NCI-H1930 (cell line): ENCODE measurements at regions not wholly inside any gene's neighbourhood (a gene's known extent, or its start where the extent isn't known, plus 50 kb on each side); places are given as distances from the start of the nearest gene placed in this dataset.

Experiments
- DNase-seq, 2 experiments: peaks; one replicate each; lab custom pipeline; 2025; lab: John Stamatoyannopoulos, UW

- no peak for DNase-seq
Measured at GRCh38 chr15:47513471-47513870, 203.8 kb upstream of the SEMA6D start.

- no peak for DNase-seq
Measured at GRCh38 chr15:47514200-47514652, 203.1 kb upstream of the SEMA6D start.

- no peak for DNase-seq
Measured at GRCh38 chr15:47516558-47516957, 200.7 kb upstream of the SEMA6D start.

GRCh38 chr15:47516972-47517371 is 200.3 kb upstream of the SEMA6D start:
- DNase-seq, result no peak

- DNase-seq, result no peak
Measured at GRCh38 chr15:47517737-47518136, 199.6 kb upstream of the SEMA6D start.

- DNase-seq, result no peak
Measured at GRCh38 chr15:47523681-47524475, 193.4 kb upstream of the SEMA6D start.

- no peak for DNase-seq
Measured at GRCh38 chr15:47529241-47529640, 188.1 kb upstream of the SEMA6D start.

GRCh38 chr15:47534673-47535072 is 182.6 kb upstream of the SEMA6D start:
- no peak for DNase-seq

- no peak for DNase-seq
Measured at GRCh38 chr15:47541562-47541961, 175.7 kb upstream of the SEMA6D start.

- DNase-seq, result no peak
Measured at GRCh38 chr15:47542312-47542989, 174.9 kb upstream of the SEMA6D start.

- no peak for DNase-seq
Measured at GRCh38 chr15:47548231-47548630, 169.1 kb upstream of the SEMA6D start.

GRCh38 chr15:47548986-47549385 is 168.3 kb upstream of the SEMA6D start:
- DNase-seq, result no peak

- DNase-seq, result no peak
Measured at GRCh38 chr15:47551079-47551478, 166.2 kb upstream of the SEMA6D start.

- no peak for DNase-seq
Measured at GRCh38 chr15:47551546-47551945, 165.8 kb upstream of the SEMA6D start.

- DNase-seq, result no peak
Measured at GRCh38 chr15:47552978-47553608, 164.2 kb upstream of the SEMA6D start.

- DNase-seq, result no peak
Measured at GRCh38 chr15:47553947-47554346, 163.4 kb upstream of the SEMA6D start.

GRCh38 chr15:47561102-47561501 is 156.2 kb upstream of the SEMA6D start:
- no peak for DNase-seq

GRCh38 chr15:47565949-47566348 is 151.4 kb upstream of the SEMA6D start:
- no peak for DNase-seq

- DNase-seq, result no peak
Measured at GRCh38 chr15:47566610-47567009, 150.7 kb upstream of the SEMA6D start.

GRCh38 chr15:47568030-47568429 is 149.3 kb upstream of the SEMA6D start:
- no peak for DNase-seq

GRCh38 chr15:47570044-47570443 is 147.3 kb upstream of the SEMA6D start:
- no peak for DNase-seq

GRCh38 chr15:47570451-47570850 is 146.9 kb upstream of the SEMA6D start:
- DNase-seq, result no peak
